SU-DHL-6 (cell line): ENCODE measurements at regions not wholly inside any gene's neighbourhood (a gene's known extent, or its start where the extent isn't known, plus 50 kb on each side); places are given as distances from the start of the nearest gene placed in this dataset.

Experiments used
- EZH2phosphoT487 ChIP-seq: fragments of 200-600 bp; sonication (generic), shearing (Covaris generic); conservative IDR thresholded peaks from 2 replicates; pipeline ENCODE4 v1.6.1; 2018; ENCODE audit warnings: mild to moderate bottlenecking, antibody characterized with exemption, low read length, moderate library complexity, mixed read lengths
- TF ChIP-seq, protein P1 (sequence below): fragments of 200-600 bp; sonication (generic); IDR thresholded peaks from one replicate; pipeline ENCODE4 v1.5.1; 2017; ENCODE audit warnings: antibody characterized with exemption, mild to moderate bottlenecking, low read length, moderate library complexity; ENCODE audit not compliant: insufficient read depth, poor library complexity, severe bottlenecking

DNA sequence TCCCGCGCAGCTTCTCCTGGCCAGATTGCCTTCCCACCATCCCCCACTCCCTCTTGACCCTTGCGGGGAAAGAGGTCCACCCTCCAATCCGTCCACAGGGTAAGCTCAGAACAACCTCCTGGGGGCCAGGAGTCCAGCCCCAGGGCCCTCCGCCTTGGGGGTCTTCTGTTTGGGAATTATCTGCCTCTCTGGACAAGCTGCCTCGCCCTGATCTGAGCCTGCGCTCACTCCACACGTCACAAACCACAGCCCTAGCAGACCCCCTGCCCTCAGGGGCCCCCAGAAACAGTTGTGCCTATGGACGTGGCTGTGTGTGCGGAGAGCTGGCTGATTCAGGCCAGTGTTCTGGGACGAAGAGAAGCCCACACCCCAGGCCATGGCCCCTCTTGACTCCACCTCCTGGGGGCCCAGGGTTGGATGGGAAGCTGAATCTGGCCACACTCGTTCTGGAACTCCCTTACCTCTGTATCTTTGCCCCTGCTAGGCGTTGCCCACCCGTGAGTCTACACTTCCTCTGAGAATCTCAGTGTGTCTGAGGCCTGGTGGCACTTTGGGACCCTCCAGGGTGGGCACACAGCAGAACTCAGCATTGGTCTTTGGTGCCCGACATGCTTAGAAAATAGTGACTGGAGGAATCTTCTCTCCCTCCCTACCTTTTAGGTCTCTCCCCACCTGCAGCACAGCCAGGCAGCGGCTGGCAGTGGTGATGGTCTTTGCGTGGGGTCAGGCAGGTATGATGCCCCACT lies 119.9 kb upstream of the SMURF2 start:
- TF ChIP-seq, protein P1, sequence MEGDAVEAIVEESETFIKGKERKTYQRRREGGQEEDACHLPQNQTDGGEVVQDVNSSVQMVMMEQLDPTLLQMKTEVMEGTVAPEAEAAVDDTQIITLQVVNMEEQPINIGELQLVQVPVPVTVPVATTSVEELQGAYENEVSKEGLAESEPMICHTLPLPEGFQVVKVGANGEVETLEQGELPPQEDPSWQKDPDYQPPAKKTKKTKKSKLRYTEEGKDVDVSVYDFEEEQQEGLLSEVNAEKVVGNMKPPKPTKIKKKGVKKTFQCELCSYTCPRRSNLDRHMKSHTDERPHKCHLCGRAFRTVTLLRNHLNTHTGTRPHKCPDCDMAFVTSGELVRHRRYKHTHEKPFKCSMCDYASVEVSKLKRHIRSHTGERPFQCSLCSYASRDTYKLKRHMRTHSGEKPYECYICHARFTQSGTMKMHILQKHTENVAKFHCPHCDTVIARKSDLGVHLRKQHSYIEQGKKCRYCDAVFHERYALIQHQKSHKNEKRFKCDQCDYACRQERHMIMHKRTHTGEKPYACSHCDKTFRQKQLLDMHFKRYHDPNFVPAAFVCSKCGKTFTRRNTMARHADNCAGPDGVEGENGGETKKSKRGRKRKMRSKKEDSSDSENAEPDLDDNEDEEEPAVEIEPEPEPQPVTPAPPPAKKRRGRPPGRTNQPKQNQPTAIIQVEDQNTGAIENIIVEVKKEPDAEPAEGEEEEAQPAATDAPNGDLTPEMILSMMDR, result no peak
- no peak for TF ChIP-seq EZH2phosphoT487
